Esophagus muscularis mucosa (tissue), 4 donors: ENCODE measurements at regions not wholly inside any gene's neighbourhood (a gene's known extent, or its start where the extent isn't known, plus 50 kb on each side); places are given as distances from the start of the nearest gene placed in this dataset.
"Not testable (repeated sequence)": the region's sequence is repeated elsewhere in the genome, so short reads cannot be mapped to it uniquely, and the experiment has no call there.

Source experiments
- DNase-seq: peaks from one replicate; pipeline ENCODE4 v3.0.0-alpha.2; 2017; ENCODE audit errors: extremely low spot score
- H3K27ac ChIP-seq, 4 donors: fragments of 200-600 bp; sonication (generic); replicated peaks in 1 of 4; 1 replicate in 3 of 4; 2 replicates in 1 of 4; pipeline ENCODE4 v1.5.1; 2016 to 2019; ENCODE audit warnings: mild to moderate bottlenecking in 1 of 4
- H3K27me3 ChIP-seq, 4 donors: fragments of 200-600 bp; sonication (generic); one replicate each; pipeline versions ENCODE4 v1.5.1 to v1.6.0; 2016 to 2019
- H3K36me3 ChIP-seq, 4 donors: fragments of 200-600 bp; sonication (generic); one replicate each; pipeline ENCODE4 v1.5.1; 2016 to 2019
- H3K4me1 ChIP-seq, 4 donors: fragments of 200-600 bp; sonication (generic); one replicate each; pipeline ENCODE4 v1.5.1; 2016 to 2019
- H3K4me3 ChIP-seq, 4 donors: fragments of 200-600 bp; sonication (generic); 1 replicate in 2 of 4; 2 replicates in 2 of 4; pipeline ENCODE4 v1.5.1; 2016 to 2019; ENCODE audit warnings: mild to moderate bottlenecking in 4 of 4, moderate library complexity in 1 of 4
- H3K9me3 ChIP-seq, 4 donors: fragments of 200-600 bp; sonication (generic); 1 replicate in 3 of 4; 2 replicates in 1 of 4; pipeline ENCODE4 v1.5.1; 2016 to 2019
- CTCF ChIP-seq, 3 experiments: fragments of 200-600 bp in 2 of 3; fragments of 450-650 bp in 1 of 3; sonication (generic) in 2 of 3; IDR thresholded peaks; one replicate each; pipeline ENCODE4 v1.5.1; 2017 to 2019; ENCODE audit warnings: antibody characterized with exemption in 3 of 3, mild to moderate bottlenecking in 2 of 3, moderate library complexity in 1 of 3
- EP300 ChIP-seq: sonication (generic); formaldehyde crosslinking; IDR thresholded peaks from one replicate; pipeline ENCODE4 v1.6.1; 2017; ENCODE audit warnings: antibody characterized with exemption
- POLR2A ChIP-seq: fragments of 450-650 bp; IDR thresholded peaks from one replicate; pipeline ENCODE4 v1.6.1; 2017; ENCODE audit warnings: antibody characterized with exemption, moderate library complexity, mild to moderate bottlenecking, low read depth
- POLR2AphosphoS5 ChIP-seq, 2 donors: sonication (generic); formaldehyde crosslinking; IDR thresholded peaks; one replicate each; pipeline ENCODE4 v1.6.1; 2017; ENCODE audit warnings: antibody characterized with exemption in 2 of 2
- WGBS: methylation state at CpG from one replicate; pipeline ENCODE4 v1.1.5; 2018; 5-methylcytosine and 5-hydroxymethylcytosine counted together
- intact Hi-C: fragments of 100-400 bp; cut with DNase I; formaldehyde crosslinking; loops from one replicate; pipeline ENCODE4 v1.15.1; 2023

DNA sequence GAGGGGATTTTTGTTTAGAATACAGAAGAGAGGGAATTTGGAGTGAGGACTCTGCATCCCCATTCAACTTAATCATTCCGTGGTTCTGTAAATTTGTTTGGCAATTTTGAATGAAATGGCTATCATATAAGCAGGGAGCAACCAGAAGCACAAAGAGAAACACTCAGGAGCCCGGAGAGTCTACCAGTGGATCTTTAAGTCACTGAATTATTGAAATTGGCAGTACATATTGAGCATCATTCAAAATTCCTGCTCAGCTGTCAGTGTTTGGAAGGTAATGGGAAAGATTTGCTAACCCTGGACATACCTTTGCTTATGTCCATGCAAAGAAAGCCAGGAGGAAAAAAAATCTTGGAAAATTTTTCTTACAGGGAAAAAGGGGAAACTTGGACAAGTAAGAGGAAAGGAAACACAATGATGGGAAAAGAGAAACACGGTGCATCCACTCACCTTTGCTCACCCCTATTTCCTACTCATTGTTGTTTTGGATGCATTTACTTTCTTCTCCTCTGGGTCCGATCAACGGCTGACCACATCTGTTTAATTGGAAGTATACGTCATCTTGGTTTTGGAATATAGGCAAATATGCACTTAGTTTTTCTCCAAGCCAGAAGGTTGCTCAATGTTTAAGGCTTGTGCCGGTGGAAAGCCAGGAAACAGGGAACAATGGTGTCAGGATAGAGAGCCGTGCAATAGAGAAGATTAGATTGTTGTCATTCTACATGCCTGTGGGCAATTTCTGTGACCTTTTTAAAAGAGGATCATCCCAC lies 243.0 kb upstream of the LYPLAL1 start:
- Histone ChIP-seq H3K27me3 (no peaks in the 10 kb centered on the region), H3K4me1 (no peaks in the 10 kb centered on the region), H3K4me3 (no peak overlapping the region), H3K9me3 (peaks cover 0 to 4% (median 1%) of the 10 kb centered on the region in 4 donors), H3K27ac (no peak overlapping the region), H3K36me3 (no peaks in the 10 kb centered on the region)
- intact Hi-C loops: no loop called here
- TF ChIP-seq POLR2A: no peak
- no peak for TF ChIP-seq POLR2AphosphoS5 (IDR thresholded peaks at IDR 0.05)
- TF ChIP-seq EP300: no peak
- no peak for TF ChIP-seq CTCF (IDR thresholded peaks at IDR 0.05)
- 65% methylated on average over 8 of the region's 8 CpGs for WGBS
- no peak for DNase-seq

GRCh38 chr1:218931324-218931723 lies 242.4 kb upstream of the LYPLAL1 start:
- TF ChIP-seq CTCF (IDR thresholded peaks at IDR 0.05) (no peak), POLR2A (no peak), POLR2AphosphoS5 (IDR thresholded peaks at IDR 0.05) (no peak), EP300 (no peak)
- H3K4me1 ChIP-seq: no peaks in the 10 kb centered on the region
- no peaks in the 10 kb centered on the region for H3K27me3 ChIP-seq
- intact Hi-C loops: no loop called here
- no peak for DNase-seq
- 76% methylated on average over 2 of the region's 2 CpGs for WGBS
- no peak overlapping the region for H3K4me3 ChIP-seq
- H3K36me3 ChIP-seq: no peaks in the 10 kb centered on the region
- no peak overlapping the region for H3K27ac ChIP-seq
- H3K9me3 ChIP-seq: peaks cover 0 to 10% (median 5%) of the 10 kb centered on the region in 4 donors

DNA sequence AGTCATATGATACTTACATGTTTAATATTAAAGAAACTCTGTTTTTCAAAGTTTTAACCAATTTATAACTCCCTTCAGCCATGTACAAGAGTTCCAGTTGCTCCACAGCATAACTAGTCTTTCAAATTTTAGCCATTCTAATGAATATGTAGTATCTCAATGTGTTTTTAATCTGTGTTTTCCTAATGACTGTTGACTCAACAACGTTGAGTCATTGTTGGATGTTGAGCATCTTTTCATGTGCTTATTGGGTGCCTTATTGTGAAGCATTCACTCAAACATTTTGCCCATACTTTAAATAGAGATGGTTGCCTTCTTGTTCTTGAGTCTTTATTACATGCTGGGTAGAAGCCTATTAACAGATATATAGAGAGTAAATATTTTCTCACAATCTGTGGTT lies 240.2 kb upstream of the LYPLAL1 start:
- intact Hi-C loops: no loop called here
- no peak overlapping the region for H3K27ac ChIP-seq
- H3K9me3 ChIP-seq: peaks cover 0 to 11% (median 5%) of the 10 kb centered on the region in 4 donors
- DNase-seq: no peak
- no peaks in the 10 kb centered on the region for H3K4me1 ChIP-seq
- no peaks in the 10 kb centered on the region for H3K27me3 ChIP-seq
- no peaks in the 10 kb centered on the region for H3K36me3 ChIP-seq
- TF ChIP-seq CTCF (IDR thresholded peaks at IDR 0.05) (no peak), POLR2AphosphoS5 (IDR thresholded peaks at IDR 0.05) (no peak), EP300 (no peak), POLR2A (no peak)
- 62% methylated on average over 1 of the region's 1 CpG for WGBS
- H3K4me3 ChIP-seq: no peak overlapping the region

DNA sequence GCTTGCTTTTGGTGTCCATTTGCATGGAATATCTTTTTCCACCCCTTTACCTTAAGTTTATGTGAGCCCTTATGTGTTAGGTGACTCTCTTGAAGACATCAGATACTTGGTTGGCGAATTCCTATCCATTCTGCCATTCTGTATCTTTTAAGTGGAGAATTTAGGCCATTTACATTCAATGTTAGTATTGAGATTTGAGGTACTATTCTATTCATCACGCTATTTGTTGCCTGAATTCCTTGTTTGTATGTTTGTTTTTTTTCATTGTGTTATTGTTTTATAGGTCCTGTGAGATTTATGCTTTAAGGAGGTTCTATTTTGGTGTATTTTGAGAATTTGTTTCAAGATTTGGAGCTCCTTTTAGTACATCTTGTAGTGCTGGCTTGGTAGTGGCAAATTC lies 238.3 kb upstream of the LYPLAL1 start:
- 95% methylated on average over 2 of the region's 2 CpGs for WGBS
- H3K27me3 ChIP-seq: not testable (repeated sequence)

DNA sequence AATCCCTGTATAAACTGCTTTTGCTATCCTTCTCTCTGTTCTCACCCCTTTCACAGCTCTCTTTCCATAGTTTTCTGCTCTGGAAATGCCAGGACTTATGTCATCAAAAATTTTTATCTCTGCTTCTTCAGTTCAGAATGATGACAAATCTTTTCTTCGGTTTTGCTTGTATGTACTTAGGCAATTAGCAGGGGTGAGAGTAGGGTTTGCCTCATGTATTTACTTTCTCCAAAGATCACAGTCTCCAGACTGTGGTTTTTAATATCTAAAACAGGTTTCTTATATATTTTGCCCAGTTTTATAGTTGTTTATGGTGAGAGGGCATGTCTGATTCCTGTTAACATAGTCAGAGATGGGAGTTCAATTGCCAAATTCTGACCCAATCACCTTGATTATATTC lies 235.4 kb upstream of the LYPLAL1 start:
- intact Hi-C loops: no loop called here
- Histone ChIP-seq H3K27me3 (no peaks in the 10 kb centered on the region), H3K9me3 (peaks cover 0 to 15% (median 5%) of the 10 kb centered on the region in 4 donors), H3K36me3 (no peaks in the 10 kb centered on the region), H3K27ac (no peak overlapping the region), H3K4me3 (no peak overlapping the region), H3K4me1 (peaks cover 0 to 9% (median 4%) of the 10 kb centered on the region in 4 donors)
- TF ChIP-seq POLR2AphosphoS5 (IDR thresholded peaks at IDR 0.05) (no peak), EP300 (no peak), POLR2A (no peak), CTCF (IDR thresholded peaks at IDR 0.05) (no peak)
- WGBS: 0% methylated on average over 1 of the region's 1 CpG
- no peak for DNase-seq

More for the DNA sequence above, 238.3 kb upstream of the LYPLAL1 start:
- peaks cover 0 to 13% (median 5%) of the 10 kb centered on the region in 4 donors for H3K9me3 ChIP-seq
- H3K36me3 ChIP-seq, H3K4me1 ChIP-seq, H3K4me3 ChIP-seq, DNase-seq, H3K27ac ChIP-seq, intact Hi-C loops: not testable (repeated sequence)
